ENCODE measurements at regions not wholly inside any gene's neighbourhood (a gene's known extent, or its start where the extent isn't known, plus 50 kb on each side); places are given as distances from the start of the nearest gene placed in this dataset.

- DNase-seq (ENCODE audit: low read depth) = no peak
- no peak overlapping the region for H3K4me3 ChIP-seq (ENCODE audit: control insufficient read depth, low read depth, low read length)
- TF ChIP-seq, protein P1, sequence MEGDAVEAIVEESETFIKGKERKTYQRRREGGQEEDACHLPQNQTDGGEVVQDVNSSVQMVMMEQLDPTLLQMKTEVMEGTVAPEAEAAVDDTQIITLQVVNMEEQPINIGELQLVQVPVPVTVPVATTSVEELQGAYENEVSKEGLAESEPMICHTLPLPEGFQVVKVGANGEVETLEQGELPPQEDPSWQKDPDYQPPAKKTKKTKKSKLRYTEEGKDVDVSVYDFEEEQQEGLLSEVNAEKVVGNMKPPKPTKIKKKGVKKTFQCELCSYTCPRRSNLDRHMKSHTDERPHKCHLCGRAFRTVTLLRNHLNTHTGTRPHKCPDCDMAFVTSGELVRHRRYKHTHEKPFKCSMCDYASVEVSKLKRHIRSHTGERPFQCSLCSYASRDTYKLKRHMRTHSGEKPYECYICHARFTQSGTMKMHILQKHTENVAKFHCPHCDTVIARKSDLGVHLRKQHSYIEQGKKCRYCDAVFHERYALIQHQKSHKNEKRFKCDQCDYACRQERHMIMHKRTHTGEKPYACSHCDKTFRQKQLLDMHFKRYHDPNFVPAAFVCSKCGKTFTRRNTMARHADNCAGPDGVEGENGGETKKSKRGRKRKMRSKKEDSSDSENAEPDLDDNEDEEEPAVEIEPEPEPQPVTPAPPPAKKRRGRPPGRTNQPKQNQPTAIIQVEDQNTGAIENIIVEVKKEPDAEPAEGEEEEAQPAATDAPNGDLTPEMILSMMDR (conservative IDR thresholded peaks at IDR 0.05; ENCODE audit: control insufficient read depth, insufficient read depth, low read depth, low read length) = no peak
Measured at GRCh38 chr6:14699803-14700601, 545.9 kb upstream of the JARID2 start.

GRCh38 chr6:14701946-14702345 lies 543.9 kb upstream of the JARID2 start:
- DNase-seq (ENCODE audit: low read depth) = no peak
- H3K4me3 ChIP-seq (ENCODE audit: control insufficient read depth, low read depth, low read length) = no peak overlapping the region
- TF ChIP-seq, protein P1 (conservative IDR thresholded peaks at IDR 0.05; ENCODE audit: control insufficient read depth, insufficient read depth, low read depth, low read length) = no peak

GRCh38 chr6:14702678-14703077 lies 543.2 kb upstream of the JARID2 start:
- TF ChIP-seq, protein P1 (conservative IDR thresholded peaks at IDR 0.05; ENCODE audit: control insufficient read depth, insufficient read depth, low read depth, low read length) = no peak
- DNase-seq (ENCODE audit: low read depth) = no peak

GRCh38 chr6:14703586-14703985 lies 542.3 kb upstream of the JARID2 start:
- no peak overlapping the region for H3K4me3 ChIP-seq (ENCODE audit: control insufficient read depth, low read depth, low read length)
- TF ChIP-seq, protein P1 (conservative IDR thresholded peaks at IDR 0.05; ENCODE audit: control insufficient read depth, insufficient read depth, low read depth, low read length) = no peak
- peak; percentile 81 for DNase-seq (ENCODE audit: low read depth)

More at GRCh38 chr6:14702678-14703077, 543.2 kb upstream of the JARID2 start:
- no peak overlapping the region for H3K4me3 ChIP-seq (ENCODE audit: control insufficient read depth, low read depth, low read length)

- no peak overlapping the region for H3K4me3 ChIP-seq (ENCODE audit: control insufficient read depth, low read depth, low read length)
- peak; percentile 49 for DNase-seq (ENCODE audit: low read depth)
- TF ChIP-seq, protein P1 (conservative IDR thresholded peaks at IDR 0.05; ENCODE audit: control insufficient read depth, insufficient read depth, low read depth, low read length) = no peak
Measured at GRCh38 chr6:14704383-14705271, 541.2 kb upstream of the JARID2 start.

DNA sequence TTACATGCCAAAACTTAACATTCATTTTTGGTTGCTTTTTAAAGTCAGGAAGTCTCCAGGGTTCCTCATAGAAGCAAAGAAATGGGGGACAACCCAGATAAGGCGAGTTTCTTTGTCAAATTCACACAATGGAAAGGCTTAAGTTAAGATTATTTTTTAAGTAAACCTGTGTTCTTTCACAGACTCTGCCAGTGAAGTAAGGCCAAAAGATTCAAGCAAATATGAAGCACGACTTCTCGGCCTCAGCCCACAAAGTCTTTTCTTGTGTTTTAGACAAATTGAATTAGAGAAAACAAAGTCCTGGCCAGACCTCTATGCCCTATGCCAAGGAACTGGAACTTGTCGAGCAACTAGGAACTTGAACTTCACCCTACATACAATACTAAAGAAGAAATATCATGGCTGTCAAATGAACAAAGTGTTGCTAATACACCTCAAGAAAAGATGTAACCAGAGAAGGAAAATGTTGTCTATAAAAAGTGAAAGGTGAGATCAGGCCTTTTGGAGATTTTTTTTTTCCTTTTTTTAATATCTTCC lies 540.0 kb upstream of the JARID2 start:
- no peak for DNase-seq (ENCODE audit: low read depth)
- no peak overlapping the region for H3K4me3 ChIP-seq (ENCODE audit: control insufficient read depth, low read depth, low read length)

More for the DNA sequence above, 540.0 kb upstream of the JARID2 start:
- TF ChIP-seq, protein P1 (conservative IDR thresholded peaks at IDR 0.05; ENCODE audit: control insufficient read depth, insufficient read depth, low read depth, low read length) = no peak

All from fibroblast of mammary gland (primary cell).